ACC112 (cell line): ENCODE measurements at regions not wholly inside any gene's neighbourhood (a gene's known extent, or its start where the extent isn't known, plus 50 kb on each side); places are given as distances from the start of the nearest gene placed in this dataset.

Experiments used
- H2AFZ ChIP-seq: fragments of 200-600 bp; sonication (generic); one replicate; pipeline ENCODE4 v1.6.0; 2017; ENCODE audit warnings: antibody characterized with exemption, low read length; ENCODE audit not compliant: unreplicated experiment
- H3K27ac ChIP-seq: fragments of 200-600 bp; sonication (generic); 2 replicates; pipeline ENCODE4 v1.5.1; 2014; ENCODE audit warnings: low read depth, mild to moderate bottlenecking, antibody characterized with exemption, low read length, moderate library complexity
- H3K27me3 ChIP-seq: fragments of 200-600 bp; sonication (generic); 2 replicates; pipeline ENCODE4 v1.6.1; 2014; ENCODE audit warnings: mild to moderate bottlenecking, antibody characterized with exemption, low read length, moderate library complexity, mixed read lengths; ENCODE audit not compliant: insufficient read depth
- H3K36me3 ChIP-seq: fragments of 200-600 bp; sonication (generic); 2 replicates; pipeline ENCODE4 v1.6.1; 2016; ENCODE audit warnings: mild to moderate bottlenecking, antibody characterized with exemption, low read length, moderate library complexity, mixed read lengths; ENCODE audit not compliant: insufficient read depth
- H3K4me1 ChIP-seq: fragments of 200-600 bp; sonication (generic); one replicate; pipeline ENCODE4 v1.6.1; 2016; ENCODE audit warnings: low read length, mixed read lengths; ENCODE audit not compliant: insufficient read depth, unreplicated experiment, control insufficient read depth
- H3K4me3 ChIP-seq: fragments of 200-600 bp; sonication (generic); 2 replicates; pipeline ENCODE4 v1.5.1; 2014; ENCODE audit warnings: mild to moderate bottlenecking, low read depth, low read length
- H3K79me2 ChIP-seq: fragments of 200-600 bp; sonication (generic); one replicate; pipeline ENCODE4 v1.6.0; 2016; ENCODE audit warnings: low read length; ENCODE audit not compliant: control insufficient read depth, unreplicated experiment, insufficient read depth

DNA sequence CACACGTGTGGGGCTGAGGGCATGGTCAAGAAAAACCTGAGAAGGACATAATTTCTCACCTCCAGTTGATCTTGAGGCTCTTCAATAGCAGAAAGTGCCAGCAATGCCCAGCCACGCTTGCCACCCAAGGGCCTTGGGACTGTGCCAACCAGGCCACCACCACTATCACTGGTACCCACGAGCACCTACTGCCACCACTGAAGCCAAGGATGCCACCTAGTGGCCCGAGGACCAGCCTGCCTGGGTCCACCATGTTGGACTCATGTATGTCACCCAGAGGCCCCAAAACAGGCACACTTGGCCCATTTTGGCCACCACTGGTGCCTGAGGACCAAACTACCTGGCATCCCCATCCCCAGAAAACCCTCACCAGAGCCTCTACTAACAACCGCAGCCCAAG lies 191.8 kb downstream of the ADAM29 start:
- Histone ChIP-seq H3K27ac (no peak overlapping the region), H3K27me3 (no peaks in the 10 kb centered on the region), H3K4me1 (no peaks in the 10 kb centered on the region), H3K36me3 (no peaks in the 10 kb centered on the region), H3K79me2 (no peaks in the 10 kb centered on the region), H3K4me3 (no peak overlapping the region), H2AFZ (no peak overlapping the region)

DNA sequence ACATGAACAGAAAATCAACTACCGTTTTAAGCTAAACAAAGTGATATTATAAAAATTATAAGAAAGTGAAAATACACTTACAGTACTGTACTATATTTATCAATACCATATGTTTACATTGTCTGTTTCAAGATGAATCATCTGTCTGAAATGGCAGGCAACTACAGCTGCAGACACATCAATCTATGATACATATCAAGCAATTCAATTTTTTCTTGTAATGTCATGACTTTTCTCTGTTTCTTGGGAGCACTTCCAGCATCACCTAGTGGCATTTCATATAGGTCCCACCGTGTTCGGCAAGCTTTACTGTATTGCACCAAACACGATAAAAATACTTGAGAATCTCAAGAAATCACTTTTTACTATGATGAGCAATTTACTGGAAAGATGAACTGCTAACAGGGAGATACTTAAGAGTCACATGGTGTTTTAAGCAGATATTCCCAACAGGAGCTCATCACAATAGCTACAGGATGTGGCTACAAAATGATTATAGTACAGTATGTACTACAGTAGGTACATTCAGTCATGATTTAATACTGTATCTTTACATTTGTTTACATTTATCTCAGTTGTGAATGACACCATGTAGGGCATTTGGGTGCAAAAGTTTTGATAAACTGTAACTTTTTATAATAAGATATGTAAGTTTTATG lies 207.4 kb downstream of the ADAM29 start:
- Histone ChIP-seq H3K27me3 (no peaks in the 10 kb centered on the region), H3K79me2 (no peaks in the 10 kb centered on the region), H3K36me3 (peaks cover 3% of the 10 kb centered on the region; the same call in 1 of the 2 replicates), H2AFZ (no peak overlapping the region), H3K4me3 (no peak overlapping the region), H3K27ac (no peak overlapping the region), H3K4me1 (peaks cover 15% of the 10 kb centered on the region)

- Histone ChIP-seq H3K27ac (no peak overlapping the region; the same call in 1 of the 2 replicates), H3K79me2 (no peaks in the 10 kb centered on the region), H2AFZ (no peak overlapping the region), H3K4me1 (peaks cover 15% of the 10 kb centered on the region), H3K27me3 (no peaks in the 10 kb centered on the region), H3K4me3 (no peak overlapping the region), H3K36me3 (no peaks in the 10 kb centered on the region)
Observed at GRCh38 chr4:175127314-175127713, 209.2 kb downstream of the ADAM29 start.

GRCh38 chr4:175129797-175130196 lies 211.6 kb downstream of the ADAM29 start:
- peaks cover 15% of the 10 kb centered on the region for H3K4me1 ChIP-seq
- no peaks in the 10 kb centered on the region for H3K79me2 ChIP-seq
- no peaks in the 10 kb centered on the region for H3K36me3 ChIP-seq
- no peaks in the 10 kb centered on the region for H3K27me3 ChIP-seq
- H2AFZ ChIP-seq: no peak overlapping the region
- H3K4me3 ChIP-seq: no peak overlapping the region
- H3K27ac ChIP-seq: no peak overlapping the region

GRCh38 chr4:175139205-175139604 lies 221.0 kb downstream of the ADAM29 start:
- H3K27ac ChIP-seq: no peak overlapping the region

GRCh38 chr4:175143116-175143515 lies 225.0 kb downstream of the ADAM29 start:
- no peaks in the 10 kb centered on the region for H3K36me3 ChIP-seq
- H3K4me1 ChIP-seq: no peaks in the 10 kb centered on the region
- H3K79me2 ChIP-seq: no peaks in the 10 kb centered on the region

More at GRCh38 chr4:175139205-175139604, 221.0 kb downstream of the ADAM29 start:
- H3K79me2 ChIP-seq: no peaks in the 10 kb centered on the region
- H3K36me3 ChIP-seq: no peaks in the 10 kb centered on the region
- no peak overlapping the region for H3K4me3 ChIP-seq
- no peak overlapping the region for H2AFZ ChIP-seq
- H3K27me3 ChIP-seq: no peaks in the 10 kb centered on the region
- no peaks in the 10 kb centered on the region for H3K4me1 ChIP-seq

DNA sequence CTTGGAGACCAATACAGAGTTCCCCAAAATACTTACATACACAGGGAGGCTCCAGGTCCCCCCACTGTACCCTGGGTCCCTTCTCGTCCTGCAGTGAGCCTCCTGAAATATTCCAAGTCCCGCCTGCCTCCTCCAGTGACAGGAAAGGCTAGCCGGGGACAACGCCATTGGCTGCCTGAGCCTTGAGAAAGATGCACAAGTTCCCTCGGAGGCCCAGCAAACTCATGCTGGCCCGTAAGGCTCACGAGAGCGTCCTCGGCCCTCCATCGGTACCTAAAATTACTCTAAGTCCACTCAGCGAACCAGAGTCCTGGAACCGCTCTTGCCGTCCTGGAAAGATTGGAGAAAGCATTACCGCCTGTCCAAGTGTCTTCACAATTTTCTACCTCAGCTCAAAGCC lies 228.6 kb downstream of the ADAM29 start:
- H3K4me3 ChIP-seq: no peak overlapping the region
- H3K4me1 ChIP-seq: no peaks in the 10 kb centered on the region
- H2AFZ ChIP-seq: no peak overlapping the region
- H3K27me3 ChIP-seq: no peaks in the 10 kb centered on the region
- no peak overlapping the region for H3K27ac ChIP-seq
- H3K79me2 ChIP-seq: no peaks in the 10 kb centered on the region
- H3K36me3 ChIP-seq: no peaks in the 10 kb centered on the region

More at GRCh38 chr4:175143116-175143515, 225.0 kb downstream of the ADAM29 start:
- Histone ChIP-seq H3K27me3 (no peaks in the 10 kb centered on the region), H3K4me3 (no peak overlapping the region), H3K27ac (no peak overlapping the region), H2AFZ (no peak overlapping the region)

DNA sequence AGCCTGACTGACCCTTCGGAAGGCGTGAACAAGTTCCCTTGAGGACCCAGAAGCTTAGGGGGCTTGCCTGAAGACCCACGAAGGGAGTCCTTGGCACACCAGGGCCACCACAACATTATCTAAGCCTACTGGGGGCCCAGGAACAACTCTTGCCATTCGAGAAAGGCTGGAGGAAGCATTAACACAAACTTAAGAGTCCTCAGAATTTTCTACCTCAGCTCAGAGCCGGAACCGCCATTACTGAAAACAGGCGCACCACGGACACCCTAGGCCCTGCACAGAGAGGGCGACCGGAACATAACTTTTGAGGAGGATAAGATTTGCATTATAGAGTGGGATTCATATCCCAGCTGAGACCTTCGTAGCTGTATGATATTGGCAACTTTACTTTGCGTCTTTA lies 229.1 kb downstream of the ADAM29 start:
- H3K4me1 ChIP-seq: no peaks in the 10 kb centered on the region
- no peaks in the 10 kb centered on the region for H3K27me3 ChIP-seq
- no peaks in the 10 kb centered on the region for H3K79me2 ChIP-seq
- H3K36me3 ChIP-seq: no peaks in the 10 kb centered on the region
- no peak overlapping the region for H2AFZ ChIP-seq
- no peak overlapping the region for H3K4me3 ChIP-seq
- no peak overlapping the region for H3K27ac ChIP-seq

GRCh38 chr4:175166020-175166419 lies 247.9 kb downstream of the ADAM29 start:
- no peaks in the 10 kb centered on the region for H3K79me2 ChIP-seq
- no peaks in the 10 kb centered on the region for H3K36me3 ChIP-seq
- no peak overlapping the region for H3K27ac ChIP-seq
- H3K4me3 ChIP-seq: no peak overlapping the region
- no peaks in the 10 kb centered on the region for H3K27me3 ChIP-seq
- no peaks in the 10 kb centered on the region for H3K4me1 ChIP-seq
- no peak overlapping the region for H2AFZ ChIP-seq

GRCh38 chr4:175176710-175177109 lies 258.6 kb downstream of the ADAM29 start:
- H3K27me3 ChIP-seq: no peaks in the 10 kb centered on the region
- no peaks in the 10 kb centered on the region for H3K36me3 ChIP-seq
- H2AFZ ChIP-seq: no peak overlapping the region
- H3K27ac ChIP-seq: no peak overlapping the region
- no peaks in the 10 kb centered on the region for H3K79me2 ChIP-seq
- H3K4me1 ChIP-seq: no peaks in the 10 kb centered on the region
- no peak overlapping the region for H3K4me3 ChIP-seq

DNA sequence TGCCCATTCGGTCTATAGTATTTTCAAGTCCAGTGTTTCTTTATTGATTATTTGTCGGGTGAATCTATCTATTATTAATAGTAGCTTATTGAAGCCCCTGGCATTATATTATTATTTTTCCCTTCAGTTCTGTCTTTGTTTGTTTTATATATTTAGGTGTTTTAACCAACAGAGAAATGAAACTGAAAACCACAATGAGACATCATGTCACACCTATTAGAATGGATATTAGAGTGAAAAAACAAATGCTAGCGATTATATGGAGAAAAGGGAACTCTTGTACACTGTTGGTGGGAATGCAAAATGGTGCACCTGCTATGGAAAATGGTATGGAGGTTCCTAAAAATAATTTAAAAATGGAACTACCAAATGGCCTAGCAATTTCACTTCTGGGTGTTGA lies 272.5 kb downstream of the ADAM29 start:
- Histone ChIP-seq H3K27ac (no peak overlapping the region), H3K79me2 (no peaks in the 10 kb centered on the region), H3K4me1 (no peaks in the 10 kb centered on the region), H3K4me3 (no peak overlapping the region), H3K27me3 (no peaks in the 10 kb centered on the region), H3K36me3 (no peaks in the 10 kb centered on the region), H2AFZ (no peak overlapping the region)
